IMR-90 (cell line): ENCODE measurements at regions not wholly inside any gene's neighbourhood (a gene's known extent, or its start where the extent isn't known, plus 50 kb on each side); places are given as distances from the start of the nearest gene placed in this dataset.

Experiments
- ATAC-seq: fragments of 200-7000 bp; cut with Tn5 transposase; 2 replicates; pipeline ENCODE4 v1.9.1; 2020; ENCODE audit warnings: low read depth, mild to moderate bottlenecking, moderate library complexity
- BruUV-seq: library from RNA; stranded (reverse); fragments of 400-500 nt; replicated peaks from 2 replicates; lab custom pipeline; 2021; lab: Mats Ljungman, UMichigan
- CTCF ChIA-PET: fragments of 300-600 bp; formaldehyde crosslinking; extraction: SDS; loops from one replicate; lab custom pipeline; 2021; ENCODE audit warnings: antibody characterized with exemption; lab: Yijun Ruan, JAX
- POLR2A ChIA-PET: fragments of 300-600 bp; sonication (Branson Sonifier 250); formaldehyde crosslinking; loops from one replicate; lab custom pipeline; 2022; ENCODE audit warnings: antibody characterized with exemption; ENCODE audit not compliant: unreplicated experiment; lab: Charles Lee
- DNase-seq: peaks from one replicate; pipeline ENCODE4 v3.0.0; 2013
- H2AFZ ChIP-seq: replicated peaks from 2 replicates; pipeline ENCODE3; 2013; ENCODE audit warnings: low read length, mild to moderate bottlenecking; ENCODE audit not compliant: poor library complexity
- H2AK5ac ChIP-seq: 2 replicates; pipeline ENCODE4 v1.6.1; 2013; ENCODE audit warnings: low read depth, low read length, inconsistent platforms
- H2AK9ac ChIP-seq: replicated peaks from 2 replicates; pipeline ENCODE3; 2013; ENCODE audit warnings: mild to moderate bottlenecking, low read depth, low read length, moderate library complexity; ENCODE audit not compliant: poor library complexity
- H2BK120ac ChIP-seq: 2 replicates; pipeline ENCODE4 v1.6.1; 2013; ENCODE audit warnings: low read depth, low read length, inconsistent platforms
- H2BK15ac ChIP-seq: 3 replicates; pipeline ENCODE4 v1.6.1; 2013; ENCODE audit warnings: low read depth, low read length, inconsistent platforms
- H2BK20ac ChIP-seq: 2 replicates; pipeline ENCODE4 v1.6.1; 2013; ENCODE audit warnings: low read depth, mild to moderate bottlenecking, inconsistent platforms, low read length, moderate library complexity
- H2BK5ac ChIP-seq: 2 replicates; pipeline ENCODE4 v1.6.1; 2013; ENCODE audit warnings: mild to moderate bottlenecking, low read depth, low read length, inconsistent platforms; ENCODE audit not compliant: poor library complexity, severe bottlenecking
- H3K14ac ChIP-seq: replicated peaks from 2 replicates; pipeline ENCODE4 v1.6.1; 2013; ENCODE audit warnings: low read depth, low read length, inconsistent platforms
- H3K18ac ChIP-seq: 2 replicates; pipeline ENCODE4 v1.6.1; 2013; ENCODE audit warnings: low read depth, low read length, control low read depth
- H3K23ac ChIP-seq: 2 replicates; pipeline ENCODE4 v1.6.1; 2013; ENCODE audit warnings: low read depth, low read length, inconsistent platforms
- H3K27ac ChIP-seq: 2 replicates; pipeline ENCODE4 v1.5.1; 2013; ENCODE audit warnings: mild to moderate bottlenecking, control low read depth, low read length; ENCODE audit not compliant: insufficient read depth
- H3K27me3 ChIP-seq: 2 replicates; pipeline ENCODE4 v1.6.1; 2013; ENCODE audit warnings: low read length; ENCODE audit not compliant: control insufficient read depth, insufficient read depth
- H3K36me3 ChIP-seq: 2 replicates; pipeline ENCODE4 v1.6.1; 2013; ENCODE audit warnings: low read length, mixed read lengths; ENCODE audit not compliant: control insufficient read depth, insufficient read depth
- H3K4ac ChIP-seq: 2 replicates; pipeline ENCODE4 v1.6.1; 2013; ENCODE audit warnings: low read depth, low read length, inconsistent platforms
- H3K4me1 ChIP-seq: 2 replicates; pipeline ENCODE4 v1.6.1; 2013; ENCODE audit warnings: low read length, mixed read lengths; ENCODE audit not compliant: control insufficient read depth, insufficient read depth
- H3K4me2 ChIP-seq: 2 replicates; pipeline ENCODE4 v1.6.1; 2013; ENCODE audit warnings: low read depth, mild to moderate bottlenecking, control low read depth, low read length, moderate library complexity
- H3K4me3 ChIP-seq: 2 replicates; pipeline ENCODE4 v1.5.1; 2013; ENCODE audit warnings: low read depth, mild to moderate bottlenecking, control low read depth, low read length, moderate library complexity; ENCODE audit not compliant: insufficient read depth
- H3K56ac ChIP-seq: 2 replicates; pipeline ENCODE4 v1.6.1; 2013; ENCODE audit warnings: low read length, inconsistent platforms; ENCODE audit not compliant: insufficient read depth; ENCODE audit errors: extremely low read depth
- H3K79me1 ChIP-seq, 2 experiments: 2 replicates each; pipeline ENCODE4 v1.6.1; 2013; ENCODE audit warnings: low read length in 2 of 2, inconsistent platforms in 1 of 2, low read depth in 1 of 2
- H3K9ac ChIP-seq: 2 replicates; pipeline ENCODE4 v1.6.1; 2013; ENCODE audit warnings: low read depth, low read length, control low read depth
- H3K9me1 ChIP-seq: 2 replicates; pipeline ENCODE4 v1.6.1; 2013; ENCODE audit warnings: low read length, inconsistent platforms; ENCODE audit not compliant: insufficient read depth
- H3K9me3 ChIP-seq: 2 replicates; pipeline ENCODE4 v1.6.1; 2013; ENCODE audit warnings: low read length; ENCODE audit not compliant: control insufficient read depth, insufficient read depth
- H4K20me1 ChIP-seq: 2 replicates; pipeline ENCODE4 v1.6.1; 2013; ENCODE audit warnings: low read length, inconsistent platforms; ENCODE audit not compliant: insufficient read depth
- H4K5ac ChIP-seq: 2 replicates; pipeline ENCODE4 v1.6.1; 2013; ENCODE audit warnings: mild to moderate bottlenecking, low read depth, low read length, control low read depth
- H4K8ac ChIP-seq, 2 experiments: 2 replicates each; pipeline ENCODE4 v1.6.1; 2013; ENCODE audit warnings: low read depth in 2 of 2, low read length in 2 of 2, control low read depth in 1 of 2, inconsistent platforms in 1 of 2
- H4K91ac ChIP-seq: 2 replicates; pipeline ENCODE4 v1.6.1; 2013; ENCODE audit warnings: low read depth, low read length, inconsistent platforms; ENCODE audit not compliant: insufficient read depth
- BHLHE40 ChIP-seq: fragments of 150-350 bp; IDR thresholded peaks from 2 replicates; pipeline ENCODE4 v1.6.1; 2016; ENCODE audit warnings: mild to moderate bottlenecking, low read depth, low read length
- CEBPB ChIP-seq: IDR thresholded peaks from 2 replicates; pipeline ENCODE4 v1.6.1; 2012; ENCODE audit warnings: low read depth, low read length, improper control_type of control experiment
- CHD1 ChIP-seq: IDR thresholded peaks from 2 replicates; pipeline ENCODE4 v1.6.1; 2012; ENCODE audit warnings: low read depth, low read length, improper control_type of control experiment
- FOS ChIP-seq: fragments of 150-350 bp; IDR thresholded peaks from 2 replicates; pipeline ENCODE4 v1.6.1; 2016; ENCODE audit warnings: low read depth, low read length
- MAFK ChIP-seq: IDR thresholded peaks from 2 replicates; pipeline ENCODE4 v1.6.1; 2012; ENCODE audit warnings: low read depth, low read length, improper control_type of control experiment
- MAZ ChIP-seq: IDR thresholded peaks from 2 replicates; pipeline ENCODE4 v1.6.1; 2012; ENCODE audit warnings: low read depth, mild to moderate bottlenecking, low read length, improper control_type of control experiment, moderate library complexity, borderline replicate concordance
- MXI1 ChIP-seq: IDR thresholded peaks from 2 replicates; pipeline ENCODE4 v1.6.1; 2012; ENCODE audit warnings: low read depth, mild to moderate bottlenecking, low read length, moderate library complexity, borderline replicate concordance
- POLR2A ChIP-seq: IDR thresholded peaks from 2 replicates; pipeline ENCODE4 v1.6.1; 2012; ENCODE audit warnings: mild to moderate bottlenecking, low read depth, low read length
- RAD21 ChIP-seq: IDR thresholded peaks from 2 replicates; pipeline ENCODE4 v1.6.1; 2012; ENCODE audit warnings: low read length, improper control_type of control experiment
- RCOR1 ChIP-seq: IDR thresholded peaks from 2 replicates; pipeline ENCODE4 v1.6.1; 2012; ENCODE audit warnings: mild to moderate bottlenecking, low read length, improper control_type of control experiment; ENCODE audit not compliant: insufficient replicate concordance
- RFX5 ChIP-seq: IDR thresholded peaks from 2 replicates; pipeline ENCODE4 v1.8.0; 2012; ENCODE audit warnings: low read depth, mild to moderate bottlenecking, low read length, moderate library complexity
- SMC3 ChIP-seq: fragments of 150-350 bp; IDR thresholded peaks from 2 replicates; pipeline ENCODE4 v1.6.1; 2016; ENCODE audit warnings: low read depth, mild to moderate bottlenecking, antibody characterized with exemption, low read length, moderate library complexity
- WGBS, 2 experiments: methylation state at CpG; one replicate each; pipeline versions ENCODE4 v1.1.5 to v1.1.7; 2013; ENCODE audit warnings: missing lambda C conversion rate in 2 of 2; ENCODE audit not compliant: insufficient read length in 1 of 2; ENCODE audit errors: extremely low coverage in 2 of 2; 5-methylcytosine and 5-hydroxymethylcytosine counted together
- dilution Hi-C: fragments of 300-500 bp; cut with HindIII; formaldehyde crosslinking; loops from one replicate; pipeline ENCODE4 v1.14.3; 2018; ENCODE audit warnings: low sequenced_read_pairs; ENCODE audit not compliant: unreplicated experiment
- in situ Hi-C: fragments of 300-500 bp; cut with MboI; formaldehyde crosslinking; loops from 3 replicates; pipeline ENCODE4 v1.14.3; 2019; ENCODE audit warnings: low sequenced_read_pairs, inconsistent platforms, mixed read lengths
- intact Hi-C: fragments of 100-400 bp; cut with micrococcal nuclease; formaldehyde crosslinking; loops from 2 replicates; pipeline ENCODE4 v1.10.0; 2022
- TF ChIP-seq, protein P1 (sequence below): fragments of 150-350 bp; IDR thresholded peaks from 2 replicates; pipeline ENCODE4 v1.6.1; 2016; ENCODE audit warnings: low read depth, mild to moderate bottlenecking, low read length, moderate library complexity, borderline replicate concordance
- TF ChIP-seq, protein P2 (sequence below): fragments of 150-350 bp; IDR thresholded peaks from 2 replicates; pipeline ENCODE4 v1.6.1; 2017; ENCODE audit warnings: mild to moderate bottlenecking, antibody characterized with exemption, low read length, low read depth
- TF ChIP-seq, protein P3 (sequence below): conservative IDR thresholded peaks from 2 replicates; pipeline ENCODE4 v1.5.1; 2012; ENCODE audit warnings: mild to moderate bottlenecking, low read depth, low read length, improper control_type of control experiment

GRCh38 chr17:13228225-13228624, 210.4 kb upstream of the ELAC2 start (continued):
- TF ChIP-seq RFX5 (no peak), BHLHE40 (no peak), RAD21 (no peak), RCOR1 (no peak), MAZ (no peak), POLR2A (no peak), MAFK (no peak)

DNA sequence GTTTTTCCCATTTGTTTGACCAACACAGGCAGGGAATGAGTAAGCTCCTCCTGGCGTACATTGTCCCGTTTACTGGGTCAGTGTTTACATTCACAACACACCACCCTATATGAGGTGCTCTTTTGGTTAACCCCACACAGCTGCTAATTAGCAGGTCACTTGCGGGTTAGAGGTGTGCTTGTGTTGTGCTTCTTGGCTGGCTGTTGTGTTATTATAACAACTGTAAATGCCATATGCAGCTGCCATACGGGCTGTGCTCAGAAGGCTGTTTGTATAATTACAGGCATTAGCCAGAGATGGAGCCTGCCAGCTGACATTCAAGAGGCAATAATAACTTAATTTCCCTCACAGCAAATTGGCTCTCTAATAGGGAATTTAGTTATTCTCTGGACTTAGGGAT, 205.1 kb upstream of the ELAC2 start:
- ChIA-PET POLR2A (no interaction called here), CTCF (no interaction called here)
- H2BK120ac ChIP-seq: no peak overlapping the region
- intact Hi-C loops (no loop called here), in situ Hi-C loops (no loop called here), dilution Hi-C loops (no loop called here)
- no TSS peak for BruUV-seq
- H3K27me3 ChIP-seq: 0 out of 2 replicates have a peak, but pooled peaks cover 1% of the 10 kb centered on the region
- no peak overlapping the region for H2AK9ac ChIP-seq
- H3K56ac ChIP-seq: no peak overlapping the region
- H3K79me1 ChIP-seq: no peaks in the 10 kb centered on the region
- H3K9me1 ChIP-seq: no peaks in the 10 kb centered on the region
- H2AK5ac ChIP-seq: no peak overlapping the region
- no peak overlapping the region for H3K9ac ChIP-seq
- no peak overlapping the region for H4K8ac ChIP-seq
- no peak overlapping the region for H2BK20ac ChIP-seq
- H3K4me1 ChIP-seq: no peaks in the 10 kb centered on the region
- H3K4ac ChIP-seq: no peak overlapping the region
- H3K18ac ChIP-seq: no peak overlapping the region
- H3K14ac ChIP-seq: no peak overlapping the region
- WGBS, 2 experiments: no CpG with 5 or more reads among the region's 4 CpGs
- no peaks in the 10 kb centered on the region for H3K36me3 ChIP-seq
- no peak overlapping the region for H2BK15ac ChIP-seq
- H4K5ac ChIP-seq: no peak overlapping the region
- no peak overlapping the region for H3K4me3 ChIP-seq
- H2AFZ ChIP-seq: no peak overlapping the region
- no peaks in the 10 kb centered on the region for H4K20me1 ChIP-seq
- H3K27ac ChIP-seq: no peak overlapping the region
- H4K91ac ChIP-seq: no peak overlapping the region
- DNase-seq (no peak), ATAC-seq (no peak)
- H3K23ac ChIP-seq: no peak overlapping the region
- H2BK5ac ChIP-seq: no peak overlapping the region
- H3K9me3 ChIP-seq: no peaks in the 10 kb centered on the region
- no peak overlapping the region for H3K4me2 ChIP-seq
- TF ChIP-seq CEBPB (no peak), FOS (no peak), MAFK (no peak), MAZ (no peak), MXI1 (no peak), BHLHE40 (no peak), SMC3 (no peak), CHD1 (no peak), RAD21 (no peak)
- TF ChIP-seq, protein P1, sequence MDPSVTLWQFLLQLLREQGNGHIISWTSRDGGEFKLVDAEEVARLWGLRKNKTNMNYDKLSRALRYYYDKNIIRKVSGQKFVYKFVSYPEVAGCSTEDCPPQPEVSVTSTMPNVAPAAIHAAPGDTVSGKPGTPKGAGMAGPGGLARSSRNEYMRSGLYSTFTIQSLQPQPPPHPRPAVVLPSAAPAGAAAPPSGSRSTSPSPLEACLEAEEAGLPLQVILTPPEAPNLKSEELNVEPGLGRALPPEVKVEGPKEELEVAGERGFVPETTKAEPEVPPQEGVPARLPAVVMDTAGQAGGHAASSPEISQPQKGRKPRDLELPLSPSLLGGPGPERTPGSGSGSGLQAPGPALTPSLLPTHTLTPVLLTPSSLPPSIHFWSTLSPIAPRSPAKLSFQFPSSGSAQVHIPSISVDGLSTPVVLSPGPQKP: no peak
- TF ChIP-seq, protein P2, sequence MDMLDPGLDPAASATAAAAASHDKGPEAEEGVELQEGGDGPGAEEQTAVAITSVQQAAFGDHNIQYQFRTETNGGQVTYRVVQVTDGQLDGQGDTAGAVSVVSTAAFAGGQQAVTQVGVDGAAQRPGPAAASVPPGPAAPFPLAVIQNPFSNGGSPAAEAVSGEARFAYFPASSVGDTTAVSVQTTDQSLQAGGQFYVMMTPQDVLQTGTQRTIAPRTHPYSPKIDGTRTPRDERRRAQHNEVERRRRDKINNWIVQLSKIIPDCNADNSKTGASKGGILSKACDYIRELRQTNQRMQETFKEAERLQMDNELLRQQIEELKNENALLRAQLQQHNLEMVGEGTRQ: no peak
- TF ChIP-seq, protein P3, sequence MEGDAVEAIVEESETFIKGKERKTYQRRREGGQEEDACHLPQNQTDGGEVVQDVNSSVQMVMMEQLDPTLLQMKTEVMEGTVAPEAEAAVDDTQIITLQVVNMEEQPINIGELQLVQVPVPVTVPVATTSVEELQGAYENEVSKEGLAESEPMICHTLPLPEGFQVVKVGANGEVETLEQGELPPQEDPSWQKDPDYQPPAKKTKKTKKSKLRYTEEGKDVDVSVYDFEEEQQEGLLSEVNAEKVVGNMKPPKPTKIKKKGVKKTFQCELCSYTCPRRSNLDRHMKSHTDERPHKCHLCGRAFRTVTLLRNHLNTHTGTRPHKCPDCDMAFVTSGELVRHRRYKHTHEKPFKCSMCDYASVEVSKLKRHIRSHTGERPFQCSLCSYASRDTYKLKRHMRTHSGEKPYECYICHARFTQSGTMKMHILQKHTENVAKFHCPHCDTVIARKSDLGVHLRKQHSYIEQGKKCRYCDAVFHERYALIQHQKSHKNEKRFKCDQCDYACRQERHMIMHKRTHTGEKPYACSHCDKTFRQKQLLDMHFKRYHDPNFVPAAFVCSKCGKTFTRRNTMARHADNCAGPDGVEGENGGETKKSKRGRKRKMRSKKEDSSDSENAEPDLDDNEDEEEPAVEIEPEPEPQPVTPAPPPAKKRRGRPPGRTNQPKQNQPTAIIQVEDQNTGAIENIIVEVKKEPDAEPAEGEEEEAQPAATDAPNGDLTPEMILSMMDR: no peak
